RWPE1 (cell line): ENCODE measurements at regions not wholly inside any gene's neighbourhood (a gene's known extent, or its start where the extent isn't known, plus 50 kb on each side); places are given as distances from the start of the nearest gene placed in this dataset.

Experiments used
- CTCF ChIA-PET: fragments of 350-600 bp; sonication (Branson Sonifier 250); formaldehyde crosslinking; extraction: SDS; loops from one replicate; lab custom pipeline; 2021; lab: Yijun Ruan, JAX
- POLR2A ChIA-PET: fragments of 400-600 bp; formaldehyde crosslinking; extraction: SDS; loops from one replicate; lab custom pipeline; 2020; ENCODE audit warnings: antibody characterized with exemption; ENCODE audit not compliant: low non-redundant PET; lab: Yijun Ruan, JAX
- DNase-seq: peaks from one replicate; pipeline ENCODE4 v3.0.0; 2012; ENCODE audit warnings: low spot score
- H3K27ac ChIP-seq: fragments of 450-650 bp; 2 replicates; pipeline ENCODE4 v1.5.1; 2017
- CTCF ChIP-seq: fragments of 450-650 bp; conservative IDR thresholded peaks from 2 replicates; pipeline ENCODE4 v1.5.1; 2017; ENCODE audit warnings: low read depth, mild to moderate bottlenecking

- POLR2A ChIA-PET = no interaction called here
Observed at GRCh38 chr5:74394916-74395880, 245.3 kb downstream of the ENC1 start.

GRCh38 chr5:74394528-74394915 lies 246.0 kb downstream of the ENC1 start:
- TF ChIP-seq CTCF = no peak
- ChIA-PET POLR2A (no interaction called here), CTCF (interaction anchor here (0.6 to 2.0 kb wide), 8 partner anchors 21 to 246 kb away, joined by 3 to 6 read pairs (median 4); partner anchors contain the start of gene ENC1)
- DNase-seq = no peak
- peak overlapping the region; percentile 83 for H3K27ac ChIP-seq

More at GRCh38 chr5:74394916-74395880, 245.3 kb downstream of the ENC1 start:
- peak; percentile 87 for DNase-seq
- no peak for TF ChIP-seq CTCF
- H3K27ac ChIP-seq = peak overlapping the region; percentile 83
- CTCF ChIA-PET = interaction anchor here (0.6 to 2.0 kb wide), 12 partner anchors 17 to 1005 kb away, joined by 3 to 6 read pairs (median 4); partner anchors contain the start of gene ENC1

- POLR2A ChIA-PET = no interaction called here
- no peak overlapping the region for H3K27ac ChIP-seq
- CTCF ChIA-PET = interaction anchor here (0.6 to 2.0 kb wide), 5 partner anchors 21 to 246 kb away, joined by 3 to 6 read pairs (median 3); partner anchors contain the start of gene ENC1
- no peak for TF ChIP-seq CTCF
- DNase-seq = no peak
Observed at GRCh38 chr5:74393943-74394342, 246.6 kb downstream of the ENC1 start.

- CTCF ChIA-PET = interaction anchor here (0.6 kb wide), 1 partner anchor 586 kb away, joined by 4 read pairs; no protein-coding TSS in a partner anchor
- no peak for DNase-seq
Observed at GRCh38 chr5:74392711-74393351, 247.7 kb downstream of the ENC1 start.

GRCh38 chr5:74391410-74391809 lies 249.1 kb downstream of the ENC1 start:
- ChIA-PET POLR2A (no interaction called here), CTCF (interaction anchor here (0.6 to 0.7 kb wide), 3 partner anchors 12 to 120 kb away, joined by 3 to 4 read pairs (median 4); no protein-coding TSS in a partner anchor)
- no peak overlapping the region for H3K27ac ChIP-seq
- no peak for DNase-seq
- TF ChIP-seq CTCF = no peak

More at GRCh38 chr5:74392711-74393351, 247.7 kb downstream of the ENC1 start:
- POLR2A ChIA-PET = no interaction called here
- no peak for TF ChIP-seq CTCF
- no peak overlapping the region for H3K27ac ChIP-seq

GRCh38 chr5:74390822-74391221 lies 249.7 kb downstream of the ENC1 start:
- ChIA-PET POLR2A (no interaction called here), CTCF (no interaction called here)
- H3K27ac ChIP-seq = no peak overlapping the region
- TF ChIP-seq CTCF = no peak
- DNase-seq = no peak
